Ovary (tissue), 3 donors: ENCODE measurements at regions not wholly inside any gene's neighbourhood (a gene's known extent, or its start where the extent isn't known, plus 50 kb on each side); places are given as distances from the start of the nearest gene placed in this dataset.

Source experiments
- CTCF ChIP-seq, 3 donors: fragments of 450-650 bp in 2 of 3; fragments of 200-600 bp in 1 of 3; IDR thresholded peaks; one replicate each; pipeline versions ENCODE4 v1.5.1 to v1.8.0; 2016 to 2022; ENCODE audit warnings: antibody characterized with exemption in 3 of 3, mild to moderate bottlenecking in 1 of 3
- POLR2A ChIP-seq: fragments of 450-650 bp; IDR thresholded peaks from one replicate; pipeline ENCODE4 v1.6.1; 2017; ENCODE audit warnings: antibody characterized with exemption, mild to moderate bottlenecking, moderate library complexity
- donor health status: DM: no; HTN: no; CAD: no.

GRCh38 chr14:40847480-40847879 is 759.2 kb upstream of the LRFN5 start:
- TF ChIP-seq CTCF (IDR thresholded peaks at IDR 0.05) (no peak), POLR2A (no peak)
